ENCODE measurements at regions not wholly inside any gene's neighbourhood (a gene's known extent, or its start where the extent isn't known, plus 50 kb on each side); places are given as distances from the start of the nearest gene placed in this dataset.

DNA sequence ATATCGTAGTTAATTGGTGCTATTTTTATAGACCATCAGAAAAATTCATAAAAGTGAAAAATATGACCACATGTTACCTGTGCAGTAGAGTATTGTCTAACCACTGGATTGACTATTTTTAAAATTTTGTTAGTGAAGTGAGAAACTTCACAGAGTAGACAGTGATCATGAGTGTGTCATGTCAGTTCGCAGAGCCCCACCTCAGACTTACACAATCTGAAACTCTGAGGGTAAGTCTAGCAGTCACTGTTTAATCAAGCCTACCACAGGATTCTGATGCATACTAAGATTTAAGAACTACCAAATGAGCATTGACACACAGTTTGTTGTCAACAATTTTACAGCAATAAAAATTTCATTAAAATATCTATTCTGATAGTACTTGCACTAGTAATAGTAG lies 552.9 kb upstream of the SUCLG2 start:
- intact Hi-C loops (cut with micrococcal nuclease): no loop called here
- DNase-seq (ENCODE audit: low read depth, low spot score) (no peak), FAIRE-seq (no peak)
- CTCF ChIA-PET: no interaction called here
- H3K27ac ChIP-seq (ENCODE audit: insufficient read depth, low read depth, low read length): no peak overlapping the region
- H3K4me2 ChIP-seq (ENCODE audit: insufficient read depth, low read length): no peak overlapping the region
- TF ChIP-seq JUN (IDR thresholded peaks at IDR 0.05; ENCODE audit: borderline replicate concordance, insufficient read depth, insufficient read length, low read depth) (no peak), GATA2 (IDR thresholded peaks at IDR 0.05; ENCODE audit: insufficient read depth, insufficient read length, low read depth, low read length) (no peak), POLR2A (IDR thresholded peaks at IDR 0.05; ENCODE audit: low read depth, low read length) (no peak), CTCF (IDR thresholded peaks at IDR 0.05; ENCODE audit: extremely low read depth in 1 of 2, insufficient read depth in 1 of 2, low read depth in 1 of 2, low read length in 2 of 2) (no peak), FOS (IDR thresholded peaks at IDR 0.05; ENCODE audit: borderline replicate concordance, insufficient read depth, low read length) (no peak), EZH2 (IDR thresholded peaks at IDR 0.05; ENCODE audit: borderline replicate concordance, low read depth, low read length, severe bottlenecking) (no peak)
- TF ChIP-seq, protein P1, sequence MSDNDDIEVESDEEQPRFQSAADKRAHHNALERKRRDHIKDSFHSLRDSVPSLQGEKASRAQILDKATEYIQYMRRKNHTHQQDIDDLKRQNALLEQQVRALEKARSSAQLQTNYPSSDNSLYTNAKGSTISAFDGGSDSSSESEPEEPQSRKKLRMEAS (IDR thresholded peaks at IDR 0.05; ENCODE audit: insufficient read depth, insufficient read length): no peak
- no peaks in the 10 kb centered on the region for H3K4me1 ChIP-seq (ENCODE audit: control insufficient read depth, extremely low read depth, insufficient read depth, low read length)
- no TSS peak for BruUV-seq (replicated peaks)
- H3K79me2 ChIP-seq (ENCODE audit: control insufficient read depth, insufficient read depth, low read length): no peaks in the 10 kb centered on the region
- no peak overlapping the region for H3K4me3 ChIP-seq (replicated peaks in 1 of 3; ENCODE audit: insufficient read depth in 1 of 3, low read depth in 1 of 3, low read length in 3 of 3)
- peaks cover 1% of the 10 kb centered on the region for H3K9me3 ChIP-seq (replicated peaks; ENCODE audit: control insufficient read depth, insufficient read depth, low read length)
- dilution Hi-C loops (cut with MboI; ENCODE audit: extremely low pct_ligation_motif_present, low sequenced_read_pairs): no loop called here
- no peaks in the 10 kb centered on the region for H3K27me3 ChIP-seq (ENCODE audit: control insufficient read depth in 2 of 2, insufficient read depth in 2 of 2, low read length in 2 of 2)
- POLR2A ChIA-PET: no interaction called here
- no peaks in the 10 kb centered on the region for H3K36me3 ChIP-seq (ENCODE audit: control insufficient read depth in 2 of 2, extremely low read depth in 1 of 2, insufficient read depth in 2 of 2, low read length in 2 of 2)
- H4K20me1 ChIP-seq (replicated peaks; ENCODE audit: control insufficient read depth, extremely low read depth, insufficient read depth, low read length): no peaks in the 10 kb centered on the region
- no peak overlapping the region for H3K9ac ChIP-seq (replicated peaks; ENCODE audit: extremely low read depth, insufficient read depth, low read length)
- H3K9me1 ChIP-seq (replicated peaks; ENCODE audit: control insufficient read depth, extremely low read depth, insufficient read depth, low read length): no peaks in the 10 kb centered on the region
- no peak overlapping the region for H2AFZ ChIP-seq (ENCODE audit: low read depth, low read length)

Data from endothelial cell of umbilical vein (primary cell).